Skin of body (tissue), 1 donor: ENCODE measurements at regions not wholly inside any gene's neighbourhood (a gene's known extent, or its start where the extent isn't known, plus 50 kb on each side); places are given as distances from the start of the nearest gene placed in this dataset.

Experiments
- DNase-seq: peaks from one replicate; lab custom pipeline; 2025; lab: John Stamatoyannopoulos, UW

DNA sequence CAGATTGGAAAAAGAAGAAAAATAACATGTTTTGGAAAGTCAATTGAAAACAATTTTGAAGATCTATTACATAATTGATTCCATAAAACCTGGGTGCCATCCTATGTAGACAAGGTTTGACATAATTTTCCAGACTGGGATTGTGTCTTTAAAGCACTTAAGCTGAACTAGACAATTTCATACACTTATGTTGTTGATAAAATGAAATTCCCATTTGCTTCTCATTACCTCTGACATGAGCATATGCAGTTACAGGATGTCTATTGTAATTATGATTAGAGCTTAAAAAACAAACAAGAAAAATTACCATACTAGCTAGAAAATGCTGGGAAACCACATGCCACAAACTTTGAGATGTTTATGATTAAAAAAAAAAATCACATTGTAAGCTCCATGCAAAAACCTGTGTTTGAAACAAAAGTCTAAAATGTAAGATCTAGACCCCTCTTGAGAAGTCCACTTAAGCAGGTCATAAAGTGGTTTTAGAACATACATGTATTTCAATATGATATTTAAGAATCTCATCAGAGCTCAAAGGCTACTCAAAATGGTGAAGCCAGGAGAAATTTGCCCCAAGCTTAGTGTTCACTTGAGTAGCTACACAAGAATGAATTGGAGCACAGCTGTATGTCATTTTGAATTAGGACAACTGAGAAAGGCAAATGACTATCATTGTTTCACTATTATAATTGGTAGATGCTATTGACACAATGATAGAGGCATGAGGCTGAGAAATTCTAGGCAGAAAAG is 181.1 kb upstream of the PABPC4L start:
- peak; percentile 13 for DNase-seq

- no peak for DNase-seq
These were observed 174.2 kb upstream of the PABPC4L start for GRCh38 chr4:134375775-134376174.

- DNase-seq, result no peak
These were observed 164.3 kb upstream of the PABPC4L start for GRCh38 chr4:134365852-134366251.

DNA sequence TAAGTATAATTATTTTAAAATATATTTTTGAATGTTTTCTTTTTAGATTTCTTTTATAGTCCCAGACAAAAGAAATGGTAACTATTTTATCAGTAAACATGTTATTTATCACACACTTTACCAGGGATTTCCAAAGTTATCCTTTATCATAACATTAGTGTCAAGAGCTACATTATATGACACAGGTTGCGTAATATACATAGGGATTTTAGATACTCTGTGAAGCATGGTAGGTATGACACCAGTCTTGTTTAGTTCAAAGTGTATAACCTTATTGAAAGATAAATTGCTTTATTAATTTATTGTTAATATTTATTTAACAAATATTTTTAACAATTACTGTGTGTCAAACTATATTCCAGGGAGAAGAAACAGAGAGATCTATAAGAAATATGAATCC is 163.3 kb upstream of the PABPC4L start:
- DNase-seq, result no peak

DNA sequence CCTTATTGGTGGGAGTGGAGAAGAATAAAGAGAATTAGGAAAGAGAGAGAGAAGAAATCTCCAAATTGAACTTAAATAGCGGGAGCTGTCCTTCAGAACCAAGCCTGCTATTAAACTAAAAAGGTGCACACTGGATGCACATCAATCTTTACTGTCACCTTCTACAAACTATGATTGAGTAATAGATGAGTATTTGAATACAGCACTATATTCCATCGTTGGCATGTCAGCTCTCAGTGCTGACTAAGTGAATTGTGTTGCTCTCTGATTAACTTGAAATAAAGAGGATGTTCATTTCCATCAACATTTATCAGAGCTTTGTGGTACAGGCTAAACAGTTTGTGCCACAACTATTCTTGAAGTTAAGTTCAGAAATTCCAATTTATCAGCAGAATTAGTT is 143.7 kb upstream of the PABPC4L start:
- no peak for DNase-seq

- DNase-seq, result no peak
These were observed 142.1 kb upstream of the PABPC4L start for GRCh38 chr4:134343656-134344055.

DNA sequence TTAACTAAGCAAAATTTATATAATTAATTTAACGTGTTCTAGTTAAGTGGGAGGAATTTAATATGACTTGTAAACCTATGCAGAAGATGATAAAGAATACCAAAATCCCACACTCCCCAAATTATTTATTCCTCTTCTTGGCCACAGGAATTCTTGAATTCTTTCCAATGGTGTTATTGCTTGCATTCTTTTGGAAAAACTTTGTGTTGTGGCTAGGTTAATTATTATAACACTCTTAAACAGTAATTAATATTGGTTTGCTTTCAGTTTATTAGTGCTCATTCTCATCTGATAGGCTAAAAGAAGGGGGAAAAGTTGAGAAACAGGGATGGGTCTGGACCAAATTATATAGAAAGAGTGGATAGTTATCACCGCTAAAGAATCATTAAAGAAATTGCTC is 141.5 kb upstream of the PABPC4L start:
- no peak for DNase-seq

- no peak for DNase-seq
These were observed 136.0 kb upstream of the PABPC4L start for GRCh38 chr4:134337574-134337973.

DNA sequence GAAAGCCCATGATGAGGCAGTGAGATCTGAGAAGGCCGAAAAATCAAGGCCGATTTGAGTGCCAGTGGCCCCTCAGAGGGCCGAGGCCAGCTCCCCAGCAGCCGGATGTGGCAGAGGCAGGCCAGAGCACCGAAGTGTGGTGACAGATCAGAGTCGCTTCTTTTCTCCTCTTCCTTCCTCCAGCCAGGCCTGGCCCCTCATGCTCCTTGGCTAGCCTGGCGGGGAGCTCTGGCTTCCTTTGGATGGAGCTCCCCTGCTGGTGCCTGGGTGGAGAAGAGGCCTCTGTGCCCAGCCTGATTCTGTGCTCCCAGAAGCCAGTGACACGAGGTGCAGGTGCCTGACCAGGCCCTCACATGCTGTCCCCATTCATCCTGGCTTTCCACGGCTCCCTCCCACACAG is 127.2 kb upstream of the PABPC4L start:
- no peak for DNase-seq

DNA sequence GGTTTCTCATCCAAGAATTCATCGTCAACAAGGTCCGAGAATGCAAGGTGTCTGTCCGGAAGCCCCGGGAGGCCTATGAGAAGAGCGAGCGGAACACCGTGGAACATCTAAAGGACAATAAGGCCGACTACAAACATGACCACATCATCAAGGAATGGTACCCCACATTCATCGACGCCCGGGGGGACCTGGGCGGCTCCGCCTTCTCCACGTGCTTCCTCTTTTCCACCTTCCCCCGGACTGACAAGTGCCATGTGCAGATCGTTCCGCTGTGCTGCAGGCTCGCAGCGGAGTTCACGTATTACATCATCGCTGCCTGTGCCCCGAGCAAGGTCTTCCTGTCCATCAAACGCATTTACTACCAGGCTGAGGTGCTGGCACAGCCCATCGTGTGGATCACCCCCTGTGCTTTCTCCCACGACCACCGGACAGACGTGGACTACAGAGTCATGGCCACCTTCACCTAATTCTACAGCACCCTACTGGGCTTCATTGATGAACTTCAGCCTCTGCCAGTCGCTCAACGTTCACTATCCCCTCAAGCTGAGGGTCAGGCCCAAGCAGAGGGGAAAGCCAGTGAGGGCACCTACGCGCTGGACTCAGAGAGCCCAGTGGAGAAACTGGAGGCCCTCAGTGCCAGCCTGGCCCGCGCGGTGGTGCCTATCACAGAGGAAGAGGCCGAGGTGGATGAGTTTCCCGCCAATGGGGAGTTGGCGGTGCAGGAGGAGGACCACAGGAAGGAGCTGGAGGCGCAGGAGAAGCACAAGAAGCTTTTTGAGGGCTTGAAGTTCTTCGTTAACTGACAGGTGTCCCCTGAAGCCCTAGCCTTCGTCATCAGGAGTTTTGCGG is 125.9 kb upstream of the PABPC4L start:
- no peak for DNase-seq

- no peak for DNase-seq
These were observed 125.3 kb upstream of the PABPC4L start for GRCh38 chr4:134326866-134327265.

DNA sequence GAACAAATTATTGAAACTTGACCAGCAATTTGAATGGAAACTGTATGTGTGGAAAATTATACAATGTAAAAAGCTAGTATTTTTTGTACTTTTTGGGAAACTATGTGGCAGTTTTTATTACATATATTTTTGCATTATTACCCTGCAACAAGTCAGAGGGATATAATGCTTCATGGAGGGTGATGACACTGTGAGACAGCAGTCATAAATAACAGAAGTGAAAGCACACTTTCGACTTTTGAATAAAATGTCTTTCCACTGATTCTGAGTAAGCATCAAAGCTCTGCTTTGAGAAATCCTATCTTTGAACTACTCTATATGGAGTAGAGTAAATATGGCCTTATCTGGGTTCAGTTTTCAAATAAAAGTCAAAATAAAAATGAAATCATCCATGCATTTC is 122.6 kb upstream of the PABPC4L start:
- no peak for DNase-seq

DNA sequence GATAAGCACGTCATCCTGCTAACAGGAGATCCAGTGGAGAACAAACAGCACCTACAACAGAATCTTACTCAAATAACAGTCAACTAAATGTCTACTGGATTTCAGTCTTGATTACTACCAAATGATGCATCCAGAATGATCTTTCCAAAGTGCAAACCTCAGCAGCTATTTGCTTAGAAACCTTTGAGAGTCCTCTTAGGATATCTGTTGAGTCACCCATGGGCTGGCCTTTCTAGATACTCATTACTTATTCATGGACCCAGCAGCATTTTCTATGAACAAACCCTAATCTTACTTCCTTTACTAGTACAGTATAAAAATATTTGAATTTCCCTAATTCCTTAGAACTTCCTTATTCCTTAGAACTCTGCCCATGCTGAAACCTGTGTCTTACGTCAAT is 118.5 kb upstream of the PABPC4L start:
- no peak for DNase-seq

DNA sequence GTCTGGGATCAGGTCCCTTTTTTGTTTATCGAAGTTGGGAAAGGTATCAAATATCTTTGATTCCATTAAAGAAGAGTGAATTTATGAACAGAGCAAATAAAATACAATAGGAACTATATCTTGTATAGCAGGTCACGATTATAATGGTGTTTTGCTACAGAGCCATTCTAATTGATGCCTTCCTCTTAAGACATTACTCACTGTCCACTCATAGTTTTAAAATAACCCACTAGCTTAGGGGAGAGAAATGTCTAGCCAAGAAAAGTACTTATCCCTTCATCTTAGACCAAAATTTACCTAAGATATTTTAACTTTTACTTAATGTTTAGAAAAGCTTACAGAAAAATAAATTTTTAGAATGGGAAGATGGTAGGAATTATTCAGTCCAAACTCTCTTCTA is 112.0 kb upstream of the PABPC4L start:
- no peak for DNase-seq

- no peak for DNase-seq
These were observed 108.1 kb upstream of the PABPC4L start for GRCh38 chr4:134309715-134310114.

GRCh38 chr4:134308910-134309309 is 107.3 kb upstream of the PABPC4L start:
- no peak for DNase-seq

DNA sequence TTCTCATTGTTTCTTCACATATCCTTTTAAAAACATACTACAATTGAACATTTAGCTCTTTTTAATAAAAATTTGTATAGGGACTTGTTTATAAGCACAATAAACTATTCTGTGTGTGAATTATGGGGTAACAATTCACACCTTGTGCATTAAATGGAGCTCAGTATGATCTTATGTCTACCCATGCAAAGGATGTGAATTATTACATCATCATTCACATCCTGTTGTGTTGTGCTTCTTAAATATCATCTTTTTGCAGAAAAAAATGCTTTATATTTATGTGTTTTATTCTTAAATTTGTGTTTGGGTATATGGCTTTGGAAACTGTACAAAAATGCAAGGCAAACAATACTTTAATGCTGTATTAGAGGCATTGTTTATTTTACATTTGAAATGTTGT is 96.7 kb upstream of the PABPC4L start:
- no peak for DNase-seq

DNA sequence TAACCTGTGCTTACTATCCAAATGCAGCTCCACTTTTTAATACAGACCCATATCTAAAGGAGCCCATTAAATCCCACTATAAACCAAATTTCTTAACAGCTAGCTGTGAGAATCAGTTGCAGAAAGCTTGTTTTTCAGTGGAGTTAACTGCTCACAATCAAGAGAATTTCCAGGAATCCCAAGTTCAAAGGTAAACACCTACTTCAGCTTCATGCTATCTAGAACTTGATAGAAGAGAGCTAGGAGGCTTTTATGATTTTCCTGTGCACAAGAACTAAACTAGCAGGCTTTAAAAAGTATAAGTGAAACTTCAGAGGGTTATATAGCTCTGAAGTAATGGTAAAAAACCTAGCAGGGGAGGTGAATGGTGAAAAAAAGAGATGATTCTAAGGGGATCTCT is 96.2 kb upstream of the PABPC4L start:
- no peak for DNase-seq

GRCh38 chr4:134282680-134283079 is 81.1 kb upstream of the PABPC4L start:
- no peak for DNase-seq

DNA sequence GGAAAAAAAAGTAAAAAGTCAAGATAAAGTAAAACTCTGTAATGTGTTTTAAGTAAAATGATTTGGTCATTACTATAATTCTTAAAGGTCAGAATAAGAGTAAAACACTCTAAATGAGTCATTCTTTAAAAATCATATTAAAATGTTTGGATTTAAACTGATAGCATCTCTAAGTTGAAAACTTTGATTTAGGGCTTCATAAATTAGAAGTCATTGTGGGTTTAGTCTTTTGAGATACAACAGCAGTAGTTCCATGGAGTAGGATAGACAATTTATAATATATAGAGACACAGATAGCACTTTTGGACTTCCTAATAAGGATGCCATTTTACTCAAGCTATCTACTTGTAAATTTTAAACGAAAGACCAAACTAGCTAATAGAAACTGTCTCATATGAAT is 77.1 kb upstream of the PABPC4L start:
- no peak for DNase-seq

- DNase-seq, result no peak
These were observed 74.9 kb upstream of the PABPC4L start for GRCh38 chr4:134276476-134276875.

DNA sequence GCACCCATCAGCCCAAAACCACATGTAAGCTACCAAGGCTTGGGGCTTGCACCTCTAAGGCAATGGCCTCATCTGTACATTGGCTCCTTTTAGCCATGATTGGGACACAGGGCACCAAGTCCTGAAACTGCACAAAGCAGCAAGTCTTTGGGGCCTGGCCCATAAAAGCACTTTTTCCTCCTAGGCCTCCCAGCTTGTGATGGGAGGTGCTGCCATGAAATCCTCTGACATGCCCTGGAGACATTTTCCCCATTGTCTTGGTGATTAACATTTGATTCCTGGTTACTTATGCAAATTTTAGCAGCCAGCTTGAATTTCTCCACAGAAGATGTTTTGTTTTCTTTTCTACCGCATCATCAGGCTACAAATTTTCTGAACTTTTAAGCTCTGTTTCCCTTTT is 58.5 kb upstream of the PABPC4L start:
- no peak for DNase-seq
